ENCODE measurements at regions not wholly inside any gene's neighbourhood (a gene's known extent, or its start where the extent isn't known, plus 50 kb on each side); places are given as distances from the start of the nearest gene placed in this dataset.

- Histone ChIP-seq H2AFZ (ENCODE audit: low read length) (no peak overlapping the region), H3K9me2 (ENCODE audit: low read depth, low read length) (no peaks in the 10 kb centered on the region), H3K79me2 (ENCODE audit: insufficient read depth, low read length) (no peaks in the 10 kb centered on the region), H3K9ac (ENCODE audit: low read length) (no peak overlapping the region), H3K36me3 (ENCODE audit: insufficient read depth, low read length) (no peaks in the 10 kb centered on the region), H3F3A (ENCODE audit: insufficient read depth, low read length) (no peaks in the 10 kb centered on the region), H3K4me1 (ENCODE audit: insufficient read depth, low read length, severe bottlenecking) (no peaks in the 10 kb centered on the region), H3K4me2 (ENCODE audit: low read length) (no peak overlapping the region), H3K9me3 (ENCODE audit: low read length) (no peaks in the 10 kb centered on the region), H3K27ac (ENCODE audit: low read depth, low read length, poor library complexity, severe bottlenecking) (no peak overlapping the region), H3K27me3 (ENCODE audit: insufficient read depth, low read length) (no peaks in the 10 kb centered on the region), H4K20me1 (ENCODE audit: insufficient read depth, low read length) (no peaks in the 10 kb centered on the region), H3K4me3 (ENCODE audit: low read depth, low read length, poor library complexity, severe bottlenecking) (no peak overlapping the region)
- no peak for TF ChIP-seq CTCF (IDR thresholded peaks at IDR 0.05; ENCODE audit: low read length)
- TF ChIP-seq EZH2 (IDR thresholded peaks at IDR 0.05; ENCODE audit: borderline replicate concordance, low read length) = no peak
Observed at GRCh38 chr15:27656296-27656987, 442.7 kb downstream of the OCA2 start.

GRCh38 chr15:27655056-27655455 lies 444.1 kb downstream of the OCA2 start:
- TF ChIP-seq EZH2 (IDR thresholded peaks at IDR 0.05; ENCODE audit: borderline replicate concordance, low read length) = no peak
- TF ChIP-seq CTCF (IDR thresholded peaks at IDR 0.05; ENCODE audit: low read length) = no peak
- H3K79me2 ChIP-seq (ENCODE audit: insufficient read depth, low read length) = no peaks in the 10 kb centered on the region
- no peak overlapping the region for H3K4me3 ChIP-seq (ENCODE audit: low read depth, low read length, poor library complexity, severe bottlenecking)
- no peaks in the 10 kb centered on the region for H3K36me3 ChIP-seq (ENCODE audit: insufficient read depth, low read length)
- no peak overlapping the region for H2AFZ ChIP-seq (ENCODE audit: low read length)
- H3K9ac ChIP-seq (ENCODE audit: low read length) = no peak overlapping the region
- H3K27ac ChIP-seq (ENCODE audit: low read depth, low read length, poor library complexity, severe bottlenecking) = no peak overlapping the region
- H3K9me3 ChIP-seq (ENCODE audit: low read length) = no peaks in the 10 kb centered on the region
- H4K20me1 ChIP-seq (ENCODE audit: insufficient read depth, low read length) = no peaks in the 10 kb centered on the region
- H3F3A ChIP-seq (ENCODE audit: insufficient read depth, low read length) = no peaks in the 10 kb centered on the region
- H3K27me3 ChIP-seq (ENCODE audit: insufficient read depth, low read length) = no peaks in the 10 kb centered on the region
- no peaks in the 10 kb centered on the region for H3K4me1 ChIP-seq (ENCODE audit: insufficient read depth, low read length, severe bottlenecking)
- no peak overlapping the region for H3K4me2 ChIP-seq (ENCODE audit: low read length)
- H3K9me2 ChIP-seq (ENCODE audit: low read depth, low read length) = no peaks in the 10 kb centered on the region

- H3K4me2 ChIP-seq (ENCODE audit: low read length) = no peak overlapping the region
- TF ChIP-seq CTCF (IDR thresholded peaks at IDR 0.05; ENCODE audit: low read length) (no peak), EZH2 (IDR thresholded peaks at IDR 0.05; ENCODE audit: borderline replicate concordance, low read length) (no peak)
- no peaks in the 10 kb centered on the region for H3K4me1 ChIP-seq (ENCODE audit: insufficient read depth, low read length, severe bottlenecking)
Observed at GRCh38 chr15:27650244-27650643, 448.9 kb downstream of the OCA2 start.

More at GRCh38 chr15:27650244-27650643, 448.9 kb downstream of the OCA2 start:
- H3K4me3 ChIP-seq (ENCODE audit: low read depth, low read length, poor library complexity, severe bottlenecking) = no peak overlapping the region
- no peaks in the 10 kb centered on the region for H4K20me1 ChIP-seq (ENCODE audit: insufficient read depth, low read length)
- H3K36me3 ChIP-seq (ENCODE audit: insufficient read depth, low read length) = no peaks in the 10 kb centered on the region
- H3K27ac ChIP-seq (ENCODE audit: low read depth, low read length, poor library complexity, severe bottlenecking) = no peak overlapping the region
- no peak overlapping the region for H2AFZ ChIP-seq (ENCODE audit: low read length)
- H3K27me3 ChIP-seq (ENCODE audit: insufficient read depth, low read length) = no peaks in the 10 kb centered on the region
- no peak overlapping the region for H3K9ac ChIP-seq (ENCODE audit: low read length)
- no peaks in the 10 kb centered on the region for H3F3A ChIP-seq (ENCODE audit: insufficient read depth, low read length)
- H3K9me2 ChIP-seq (ENCODE audit: low read depth, low read length) = no peaks in the 10 kb centered on the region
- no peaks in the 10 kb centered on the region for H3K79me2 ChIP-seq (ENCODE audit: insufficient read depth, low read length)
- no peaks in the 10 kb centered on the region for H3K9me3 ChIP-seq (ENCODE audit: low read length)
